PFSK-1 (cell line): ENCODE measurements at regions not wholly inside any gene's neighbourhood (a gene's known extent, or its start where the extent isn't known, plus 50 kb on each side); places are given as distances from the start of the nearest gene placed in this dataset.

ENCODE experiments used
- FOXP2 ChIP-seq: optimal IDR thresholded peaks from 2 replicates; pipeline ENCODE3; 2011; ENCODE audit warnings: borderline replicate concordance, control low read depth, inconsistent platforms; ENCODE audit not compliant: insufficient read depth; ENCODE audit errors: extremely low read length, extremely low read depth
- POLR2AphosphoS5 ChIP-seq: IDR thresholded peaks from 2 replicates; pipeline ENCODE4 v1.6.1; 2012; ENCODE audit warnings: low read depth, mild to moderate bottlenecking, control low read depth, low read length, moderate library complexity
- SIN3A ChIP-seq: IDR thresholded peaks from 2 replicates; pipeline ENCODE4 v1.6.1; 2012; ENCODE audit warnings: mild to moderate bottlenecking, low read length, moderate library complexity, borderline replicate concordance; ENCODE audit not compliant: insufficient read depth
- TAF1 ChIP-seq: IDR thresholded peaks from 2 replicates; pipeline ENCODE4 v1.6.1; 2012; ENCODE audit warnings: low read length, control low read depth, borderline replicate concordance; ENCODE audit not compliant: insufficient read depth
- TF ChIP-seq, protein P1 (sequence below), 2 experiments: IDR thresholded peaks; 2 replicates each; pipeline versions ENCODE4 v1.6.1 to v1.8.0; 2011 to 2012; ENCODE audit warnings: low read depth in 2 of 2, low read length in 2 of 2, control low read depth in 1 of 2, inconsistent platforms in 1 of 2, mild to moderate bottlenecking in 1 of 2, moderate library complexity in 1 of 2; ENCODE audit not compliant: insufficient read depth in 1 of 2

DNA sequence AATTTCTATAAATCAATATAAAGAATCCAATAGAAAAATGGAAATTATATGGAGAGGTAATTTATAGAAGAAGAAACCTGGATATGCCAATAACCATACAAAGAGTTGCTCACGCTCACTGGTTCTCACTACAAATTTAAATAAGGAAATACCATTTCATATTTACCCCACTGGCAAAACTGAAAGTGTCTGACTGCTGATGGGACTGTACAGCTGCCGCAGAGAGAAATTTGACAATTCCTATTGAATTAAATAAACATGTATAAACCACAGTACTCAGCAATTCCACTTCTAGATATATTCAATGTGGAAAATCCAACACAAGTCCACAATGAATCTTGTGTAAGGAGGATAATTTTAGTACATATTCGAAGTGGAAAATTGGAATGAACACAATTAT is 830.4 kb upstream of the GRAMD2B start:
- TF ChIP-seq FOXP2 (no peak), POLR2AphosphoS5 (no peak), SIN3A (no peak), TAF1 (no peak)
- TF ChIP-seq, protein P1, sequence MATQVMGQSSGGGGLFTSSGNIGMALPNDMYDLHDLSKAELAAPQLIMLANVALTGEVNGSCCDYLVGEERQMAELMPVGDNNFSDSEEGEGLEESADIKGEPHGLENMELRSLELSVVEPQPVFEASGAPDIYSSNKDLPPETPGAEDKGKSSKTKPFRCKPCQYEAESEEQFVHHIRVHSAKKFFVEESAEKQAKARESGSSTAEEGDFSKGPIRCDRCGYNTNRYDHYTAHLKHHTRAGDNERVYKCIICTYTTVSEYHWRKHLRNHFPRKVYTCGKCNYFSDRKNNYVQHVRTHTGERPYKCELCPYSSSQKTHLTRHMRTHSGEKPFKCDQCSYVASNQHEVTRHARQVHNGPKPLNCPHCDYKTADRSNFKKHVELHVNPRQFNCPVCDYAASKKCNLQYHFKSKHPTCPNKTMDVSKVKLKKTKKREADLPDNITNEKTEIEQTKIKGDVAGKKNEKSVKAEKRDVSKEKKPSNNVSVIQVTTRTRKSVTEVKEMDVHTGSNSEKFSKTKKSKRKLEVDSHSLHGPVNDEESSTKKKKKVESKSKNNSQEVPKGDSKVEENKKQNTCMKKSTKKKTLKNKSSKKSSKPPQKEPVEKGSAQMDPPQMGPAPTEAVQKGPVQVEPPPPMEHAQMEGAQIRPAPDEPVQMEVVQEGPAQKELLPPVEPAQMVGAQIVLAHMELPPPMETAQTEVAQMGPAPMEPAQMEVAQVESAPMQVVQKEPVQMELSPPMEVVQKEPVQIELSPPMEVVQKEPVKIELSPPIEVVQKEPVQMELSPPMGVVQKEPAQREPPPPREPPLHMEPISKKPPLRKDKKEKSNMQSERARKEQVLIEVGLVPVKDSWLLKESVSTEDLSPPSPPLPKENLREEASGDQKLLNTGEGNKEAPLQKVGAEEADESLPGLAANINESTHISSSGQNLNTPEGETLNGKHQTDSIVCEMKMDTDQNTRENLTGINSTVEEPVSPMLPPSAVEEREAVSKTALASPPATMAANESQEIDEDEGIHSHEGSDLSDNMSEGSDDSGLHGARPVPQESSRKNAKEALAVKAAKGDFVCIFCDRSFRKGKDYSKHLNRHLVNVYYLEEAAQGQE (IDR thresholded peaks at IDR 0.05; ENCODE audit: insufficient read depth in 1 of 2, low read depth in 2 of 2, low read length in 2 of 2): no peak

DNA sequence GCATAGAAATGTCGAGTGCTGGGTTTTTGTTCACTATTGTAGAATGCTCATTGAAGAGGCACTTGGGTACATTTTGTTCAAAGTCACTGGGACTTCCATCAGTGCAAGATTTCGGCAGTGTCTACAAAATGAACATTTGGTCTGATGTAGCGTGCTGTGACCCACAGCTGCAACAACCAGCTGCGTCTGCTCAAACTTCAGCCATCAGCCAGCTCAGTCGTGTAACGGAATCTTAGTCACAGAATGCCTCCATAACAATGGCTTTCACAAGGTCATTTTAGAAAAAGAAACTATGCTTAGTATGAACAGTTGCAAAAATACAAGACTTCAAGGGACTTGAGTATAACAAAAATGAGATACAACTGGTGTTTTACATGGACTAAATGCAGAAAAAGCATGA is 828.1 kb upstream of the GRAMD2B start:
- TF ChIP-seq FOXP2 (no peak), SIN3A (no peak), TAF1 (no peak), POLR2AphosphoS5 (no peak)
- TF ChIP-seq, protein P1 (IDR thresholded peaks at IDR 0.05; ENCODE audit: insufficient read depth in 1 of 2, low read depth in 2 of 2, low read length in 2 of 2): no peak

DNA sequence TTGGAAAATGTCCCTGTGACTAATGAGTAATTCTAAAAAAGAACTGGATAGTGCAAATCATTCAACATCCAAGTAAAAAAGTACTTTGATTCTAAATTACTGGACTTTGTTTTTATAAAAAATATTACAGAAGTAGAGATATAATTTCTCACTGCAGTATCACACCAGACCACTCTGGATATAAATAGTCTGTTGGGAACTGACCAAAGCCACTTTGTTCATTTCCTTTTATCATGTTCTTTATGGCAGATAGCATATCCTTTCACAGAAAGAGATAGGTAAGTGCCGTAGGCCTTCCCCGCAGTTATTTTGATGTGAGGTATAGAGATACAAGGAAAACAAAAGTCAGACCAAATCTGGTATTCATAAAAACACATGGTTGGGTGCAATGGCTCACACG is 827.4 kb upstream of the GRAMD2B start:
- TF ChIP-seq TAF1 (no peak), SIN3A (no peak), FOXP2 (no peak), POLR2AphosphoS5 (no peak)
- TF ChIP-seq, protein P1 (IDR thresholded peaks at IDR 0.05; ENCODE audit: insufficient read depth in 1 of 2, low read depth in 2 of 2, low read length in 2 of 2): no peak

- no peak for TF ChIP-seq FOXP2
- TF ChIP-seq, protein P1 (IDR thresholded peaks at IDR 0.05; ENCODE audit: insufficient read depth in 1 of 2, low read depth in 2 of 2, low read length in 2 of 2): no peak
Observed at GRCh38 chr5:125597338-125597737, 825.9 kb upstream of the GRAMD2B start.

- no peak for TF ChIP-seq SIN3A
- TF ChIP-seq, protein P1 (IDR thresholded peaks at IDR 0.05; ENCODE audit: insufficient read depth in 1 of 2, low read depth in 2 of 2, low read length in 2 of 2): no peak
Observed at GRCh38 chr5:125600559-125600958, 822.6 kb upstream of the GRAMD2B start.
